CD4-positive, alpha-beta memory T cell (primary cell): ENCODE measurements at regions not wholly inside any gene's neighbourhood (a gene's known extent, or its start where the extent isn't known, plus 50 kb on each side); places are given as distances from the start of the nearest gene placed in this dataset.

Experiments used
- CTCF ChIA-PET: fragments of 350-600 bp; sonication (Branson Sonifier 250); formaldehyde crosslinking; loops from one replicate; lab custom pipeline; 2021; ENCODE audit warnings: inconsistent platforms; ENCODE audit not compliant: partially characterized antibody; lab: Charles Lee
- POLR2A ChIA-PET: fragments of 350-600 bp; sonication (Branson Sonifier 250); formaldehyde crosslinking; loops from one replicate; lab custom pipeline; 2021; ENCODE audit not compliant: partially characterized antibody; lab: Charles Lee
- DNase-seq, 5 donors: peaks; one replicate each; pipeline versions ENCODE4 v3.0.0 to v3.0.0-alpha.2; 2020 to 2022; ENCODE audit warnings: mixed read lengths in 1 of 5
- H3K27ac ChIP-seq: one replicate; pipeline ENCODE4 v1.7.0; 2013; ENCODE audit warnings: low read depth, low read length
- H3K27me3 ChIP-seq: 2 replicates; pipeline ENCODE4 v1.7.0; 2013; ENCODE audit warnings: mild to moderate bottlenecking, low read length, moderate library complexity; ENCODE audit not compliant: insufficient read depth
- H3K36me3 ChIP-seq: 2 replicates; pipeline ENCODE4 v1.7.0; 2013; ENCODE audit warnings: mild to moderate bottlenecking, low read length, moderate library complexity; ENCODE audit not compliant: insufficient read depth
- H3K4me1 ChIP-seq: 2 replicates; pipeline ENCODE4 v1.7.0; 2013; ENCODE audit warnings: mild to moderate bottlenecking, low read length, moderate library complexity; ENCODE audit not compliant: insufficient read depth
- H3K4me3 ChIP-seq, 2 donors: one replicate each; pipeline ENCODE4 v1.7.0; 2013; ENCODE audit warnings: low read length in 2 of 2, mild to moderate bottlenecking in 1 of 2
- H3K9me3 ChIP-seq, 2 donors: one replicate each; pipeline ENCODE4 v1.7.0; 2013; ENCODE audit warnings: low read length in 2 of 2, control low read depth in 1 of 2; ENCODE audit not compliant: control insufficient read depth in 1 of 2
- H3K27ac Mint-ChIP-seq, 7 donors: one replicate each; pipeline ENCODE4 v1.8.0; 2020 to 2021; ENCODE audit warnings: mixed read lengths in 7 of 7, mild to moderate bottlenecking in 6 of 7, inconsistent platforms in 3 of 7, moderate library complexity in 3 of 7
- H3K27me3 Mint-ChIP-seq, 2 donors: one replicate each; pipeline ENCODE4 v1.8.0; 2020 to 2021; ENCODE audit warnings: mixed read lengths in 2 of 2
- H3K36me3 Mint-ChIP-seq, 2 donors: one replicate each; pipeline ENCODE4 v1.8.0; 2020 to 2021; ENCODE audit warnings: mixed read lengths in 2 of 2, inconsistent platforms in 1 of 2, mild to moderate bottlenecking in 1 of 2
- H3K4me1 Mint-ChIP-seq, 4 donors: one replicate each; pipeline ENCODE4 v1.8.0; 2020 to 2021; ENCODE audit warnings: mixed read lengths in 4 of 4, mild to moderate bottlenecking in 1 of 4
- H3K4me3 Mint-ChIP-seq, 8 donors: one replicate each; pipeline ENCODE4 v1.8.0; 2020 to 2021; ENCODE audit warnings: mixed read lengths in 8 of 8, mild to moderate bottlenecking in 7 of 8, moderate library complexity in 6 of 8, inconsistent platforms in 3 of 8
- H3K9me3 Mint-ChIP-seq, 8 donors: one replicate each; pipeline ENCODE4 v1.8.0; 2020 to 2021; ENCODE audit warnings: mixed read lengths in 8 of 8, mild to moderate bottlenecking in 5 of 8, inconsistent platforms in 3 of 8, moderate library complexity in 1 of 8
- intact Hi-C: fragments of 100-400 bp; cut with micrococcal nuclease; formaldehyde crosslinking; loops from one replicate; pipeline ENCODE4 v1.15.1; 2023

GRCh38 chr14:42671636-42672035 lies 1065.0 kb downstream of the LRFN5 start:
- no peak overlapping the region for H3K27ac Mint-ChIP-seq
- no peak overlapping the region for H3K27ac ChIP-seq
- H3K27me3 Mint-ChIP-seq = no peaks in the 10 kb centered on the region
- intact Hi-C loops = no loop called here
- POLR2A ChIA-PET = no interaction called here
- CTCF ChIA-PET = no interaction called here
- no peak overlapping the region for H3K4me3 ChIP-seq
- peaks cover 0 to 4% of the 10 kb centered on the region in 2 donors for H3K9me3 ChIP-seq
- H3K9me3 Mint-ChIP-seq = peaks cover 3 to 13% (median 6%) of the 10 kb centered on the region in 8 donors
- no peaks in the 10 kb centered on the region for H3K36me3 ChIP-seq
- DNase-seq = no peak
- H3K36me3 Mint-ChIP-seq = no peaks in the 10 kb centered on the region
- no peaks in the 10 kb centered on the region for H3K4me1 ChIP-seq
- no peak overlapping the region for H3K4me3 Mint-ChIP-seq
- H3K27me3 ChIP-seq = no peaks in the 10 kb centered on the region
- H3K4me1 Mint-ChIP-seq = no peaks in the 10 kb centered on the region

DNA sequence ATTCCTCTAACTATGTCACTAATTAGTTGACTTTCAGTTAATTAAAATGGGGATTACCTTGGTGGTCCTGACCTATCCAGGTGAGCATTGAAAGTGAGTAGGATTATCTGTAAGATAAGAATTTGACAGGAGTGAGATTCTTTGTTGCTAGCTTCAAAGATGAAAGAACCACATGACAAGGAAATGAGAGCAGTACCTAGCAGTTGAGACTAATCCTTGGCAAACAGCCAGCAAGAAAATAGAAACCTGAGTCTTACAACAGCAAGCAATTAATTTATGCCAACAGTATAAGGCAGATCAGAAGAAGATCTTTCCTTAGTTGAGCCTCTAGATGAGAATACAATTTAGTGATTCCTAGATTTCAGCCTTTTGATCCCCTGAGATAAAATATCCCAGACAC lies 1058.4 kb downstream of the LRFN5 start:
- DNase-seq = no peak
- H3K36me3 Mint-ChIP-seq = no peaks in the 10 kb centered on the region
- ChIA-PET POLR2A (no interaction called here), CTCF (no interaction called here)
- peaks cover 4 to 17% (median 12%) of the 10 kb centered on the region in 8 donors for H3K9me3 Mint-ChIP-seq
- no peak overlapping the region for H3K27ac Mint-ChIP-seq
- no peaks in the 10 kb centered on the region for H3K9me3 ChIP-seq
- no peak overlapping the region for H3K27ac ChIP-seq
- H3K4me1 ChIP-seq = no peaks in the 10 kb centered on the region
- no peaks in the 10 kb centered on the region for H3K4me1 Mint-ChIP-seq
- intact Hi-C loops = no loop called here
- H3K27me3 Mint-ChIP-seq = no peaks in the 10 kb centered on the region
- H3K27me3 ChIP-seq = no peaks in the 10 kb centered on the region
- H3K36me3 ChIP-seq = no peaks in the 10 kb centered on the region
- no peak overlapping the region for H3K4me3 Mint-ChIP-seq
- no peak overlapping the region for H3K4me3 ChIP-seq

DNA sequence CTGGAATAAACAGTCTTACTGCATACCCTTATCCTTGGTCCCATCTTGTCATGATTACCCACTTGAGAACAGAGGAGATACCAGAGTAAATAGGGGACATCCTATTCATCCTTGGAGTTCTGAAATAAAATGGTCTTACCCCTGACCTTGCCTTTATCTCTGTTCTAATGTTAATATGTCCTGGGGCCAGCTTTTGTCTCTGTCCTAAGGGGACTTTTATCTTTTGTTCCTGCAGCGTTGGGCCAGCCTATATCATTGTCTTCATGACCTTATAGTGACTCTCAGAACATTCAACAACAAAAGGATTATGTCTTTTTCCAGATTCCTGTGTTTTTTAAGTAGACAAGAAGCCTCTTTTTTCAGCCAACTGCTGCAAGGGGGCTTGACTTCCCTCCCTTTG lies 1057.5 kb downstream of the LRFN5 start:
- H3K27me3 ChIP-seq = no peaks in the 10 kb centered on the region
- intact Hi-C loops = no loop called here
- H3K27ac Mint-ChIP-seq = no peak overlapping the region
- no peaks in the 10 kb centered on the region for H3K36me3 ChIP-seq
- ChIA-PET POLR2A (no interaction called here), CTCF (no interaction called here)
- no peaks in the 10 kb centered on the region for H3K4me1 Mint-ChIP-seq
- DNase-seq = no peak
- no peaks in the 10 kb centered on the region for H3K27me3 Mint-ChIP-seq
- H3K27ac ChIP-seq = no peak overlapping the region
- no peak overlapping the region for H3K4me3 Mint-ChIP-seq
- H3K36me3 Mint-ChIP-seq = no peaks in the 10 kb centered on the region
- no peaks in the 10 kb centered on the region for H3K4me1 ChIP-seq
- H3K9me3 Mint-ChIP-seq = peaks cover 4 to 22% (median 13%) of the 10 kb centered on the region in 8 donors
- no peak overlapping the region for H3K4me3 ChIP-seq
- H3K9me3 ChIP-seq = no peaks in the 10 kb centered on the region

- ChIA-PET POLR2A (no interaction called here), CTCF (no interaction called here)
- Histone ChIP-seq H3K36me3 (no peaks in the 10 kb centered on the region), H3K27ac (no peak overlapping the region), H3K9me3 (no peaks in the 10 kb centered on the region), H3K4me1 (no peaks in the 10 kb centered on the region), H3K27me3 (no peaks in the 10 kb centered on the region), H3K4me3 (no peak overlapping the region)
- Mint-ChIP-seq H3K9me3 (peaks cover 2 to 19% (median 9%) of the 10 kb centered on the region in 8 donors), H3K27ac (no peak overlapping the region), H3K4me3 (no peak overlapping the region), H3K4me1 (no peaks in the 10 kb centered on the region), H3K27me3 (no peaks in the 10 kb centered on the region), H3K36me3 (no peaks in the 10 kb centered on the region)
- intact Hi-C loops = no loop called here
- no peak for DNase-seq
Measured at GRCh38 chr14:42654707-42655106, 1048.0 kb downstream of the LRFN5 start.

DNA sequence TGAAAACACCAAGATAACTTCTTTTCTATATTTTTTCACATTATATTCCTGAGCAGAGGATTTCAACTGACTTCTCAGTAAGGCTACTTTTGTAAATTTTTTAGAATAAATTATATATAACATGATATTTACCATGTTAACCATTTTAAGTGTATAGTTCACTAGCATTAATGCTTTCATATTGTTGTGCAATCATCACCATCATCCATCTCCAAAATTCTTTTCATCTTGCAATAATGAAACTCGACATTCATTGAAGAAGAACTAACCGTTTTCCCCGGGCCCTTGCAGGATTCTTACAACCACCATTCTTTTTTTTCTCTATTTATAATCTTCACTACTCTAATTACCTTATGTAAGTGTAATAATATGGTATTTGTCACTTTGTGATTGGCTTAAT lies 1036.1 kb downstream of the LRFN5 start:
- Mint-ChIP-seq H3K4me1 (no peaks in the 10 kb centered on the region), H3K4me3 (no peak overlapping the region), H3K9me3 (peaks cover 5 to 23% (median 9%) of the 10 kb centered on the region in 8 donors), H3K27ac (no peak overlapping the region), H3K36me3 (no peaks in the 10 kb centered on the region), H3K27me3 (no peaks in the 10 kb centered on the region)
- ChIA-PET CTCF (no interaction called here), POLR2A (no interaction called here)
- no peak overlapping the region for H3K27ac ChIP-seq
- no peaks in the 10 kb centered on the region for H3K4me1 ChIP-seq
- H3K4me3 ChIP-seq = no peak overlapping the region
- DNase-seq = no peak
- intact Hi-C loops = no loop called here
- no peaks in the 10 kb centered on the region for H3K36me3 ChIP-seq
- H3K9me3 ChIP-seq = no peaks in the 10 kb centered on the region
- no peaks in the 10 kb centered on the region for H3K27me3 ChIP-seq

GRCh38 chr14:42633504-42634095 lies 1026.9 kb downstream of the LRFN5 start:
- ChIA-PET CTCF (no interaction called here), POLR2A (no interaction called here)
- no peak overlapping the region for H3K27ac ChIP-seq
- H3K4me1 Mint-ChIP-seq = no peaks in the 10 kb centered on the region
- no peaks in the 10 kb centered on the region for H3K4me1 ChIP-seq
- no peaks in the 10 kb centered on the region for H3K36me3 Mint-ChIP-seq
- intact Hi-C loops = no loop called here
- H3K9me3 ChIP-seq = no peaks in the 10 kb centered on the region
- H3K4me3 ChIP-seq = no peak overlapping the region
- H3K9me3 Mint-ChIP-seq = peaks cover 0 to 10% (median 3%) of the 10 kb centered on the region in 8 donors
- no peak for DNase-seq
- no peak overlapping the region for H3K27ac Mint-ChIP-seq
- H3K27me3 Mint-ChIP-seq = no peaks in the 10 kb centered on the region
- no peaks in the 10 kb centered on the region for H3K27me3 ChIP-seq
- H3K4me3 Mint-ChIP-seq = no peak overlapping the region
- H3K36me3 ChIP-seq = no peaks in the 10 kb centered on the region

- no peaks in the 10 kb centered on the region for H3K36me3 Mint-ChIP-seq
- Histone ChIP-seq H3K27ac (no peak overlapping the region), H3K27me3 (no peaks in the 10 kb centered on the region), H3K9me3 (no peaks in the 10 kb centered on the region), H3K4me1 (no peaks in the 10 kb centered on the region), H3K36me3 (no peaks in the 10 kb centered on the region), H3K4me3 (no peak overlapping the region)
- CTCF ChIA-PET = no interaction called here
- H3K4me1 Mint-ChIP-seq = no peaks in the 10 kb centered on the region
- no peak overlapping the region for H3K27ac Mint-ChIP-seq
- no peak for DNase-seq
- H3K4me3 Mint-ChIP-seq = peak overlapping the region in 1 of 8 donors; percentile 15
- POLR2A ChIA-PET = no interaction called here
- peaks cover 0 to 10% (median 0%) of the 10 kb centered on the region in 8 donors for H3K9me3 Mint-ChIP-seq
- H3K27me3 Mint-ChIP-seq = no peaks in the 10 kb centered on the region
- intact Hi-C loops = no loop called here
Measured at GRCh38 chr14:42629553-42629952, 1022.9 kb downstream of the LRFN5 start.

DNA sequence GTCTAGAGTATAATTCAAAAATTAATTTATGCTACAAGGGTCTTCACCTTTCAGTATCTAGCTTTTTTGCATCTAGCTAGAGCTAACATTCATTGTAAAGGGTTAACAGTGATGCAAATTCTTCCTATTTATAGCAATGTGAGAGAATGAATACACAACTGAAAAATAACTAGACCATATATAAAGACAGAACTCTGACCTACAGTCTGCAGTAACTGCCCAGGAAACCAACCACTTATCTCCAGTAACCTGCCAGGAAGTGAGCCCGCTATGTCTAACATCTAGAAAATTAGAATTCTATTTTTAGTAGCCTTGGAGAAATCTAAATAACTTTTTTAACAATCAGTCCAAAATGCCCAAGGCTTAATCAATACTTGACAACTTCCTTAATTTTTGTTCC lies 1021.9 kb downstream of the LRFN5 start:
- H3K9me3 ChIP-seq = no peaks in the 10 kb centered on the region
- no peak overlapping the region for H3K4me3 ChIP-seq
- no peak overlapping the region for H3K27ac ChIP-seq
- Mint-ChIP-seq H3K9me3 (peaks cover 0 to 9% (median 0%) of the 10 kb centered on the region in 8 donors), H3K27ac (no peak overlapping the region), H3K4me1 (no peaks in the 10 kb centered on the region), H3K4me3 (no peak overlapping the region), H3K27me3 (no peaks in the 10 kb centered on the region), H3K36me3 (no peaks in the 10 kb centered on the region)
- H3K4me1 ChIP-seq = no peaks in the 10 kb centered on the region
- no peaks in the 10 kb centered on the region for H3K27me3 ChIP-seq
- ChIA-PET CTCF (no interaction called here), POLR2A (no interaction called here)
- H3K36me3 ChIP-seq = no peaks in the 10 kb centered on the region
- intact Hi-C loops = no loop called here
- DNase-seq = no peak
